ENCODE measurements at regions not wholly inside any gene's neighbourhood (a gene's known extent, or its start where the extent isn't known, plus 50 kb on each side); places are given as distances from the start of the nearest gene placed in this dataset.

DNA sequence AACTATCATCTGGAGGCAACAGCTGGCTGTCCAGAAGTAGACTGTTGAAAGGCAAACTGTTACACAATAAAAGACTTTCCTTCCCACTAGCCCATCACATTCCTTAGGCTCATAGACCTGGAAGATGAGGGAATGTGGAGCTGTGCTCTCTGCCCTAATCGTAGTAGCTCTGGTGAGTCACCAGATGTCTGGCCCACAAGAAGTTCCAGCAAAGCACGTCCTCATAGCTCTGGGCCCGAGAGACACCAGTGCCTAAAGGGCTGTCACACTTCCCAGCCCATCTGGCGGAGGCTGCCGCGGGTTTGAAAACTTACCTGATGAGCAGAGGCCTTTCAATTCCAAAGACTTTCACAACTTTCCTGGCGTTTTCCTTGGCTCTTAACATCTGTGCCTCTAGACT lies 81.7 kb upstream of the STOX2 start:
- TF ChIP-seq, protein P1, sequence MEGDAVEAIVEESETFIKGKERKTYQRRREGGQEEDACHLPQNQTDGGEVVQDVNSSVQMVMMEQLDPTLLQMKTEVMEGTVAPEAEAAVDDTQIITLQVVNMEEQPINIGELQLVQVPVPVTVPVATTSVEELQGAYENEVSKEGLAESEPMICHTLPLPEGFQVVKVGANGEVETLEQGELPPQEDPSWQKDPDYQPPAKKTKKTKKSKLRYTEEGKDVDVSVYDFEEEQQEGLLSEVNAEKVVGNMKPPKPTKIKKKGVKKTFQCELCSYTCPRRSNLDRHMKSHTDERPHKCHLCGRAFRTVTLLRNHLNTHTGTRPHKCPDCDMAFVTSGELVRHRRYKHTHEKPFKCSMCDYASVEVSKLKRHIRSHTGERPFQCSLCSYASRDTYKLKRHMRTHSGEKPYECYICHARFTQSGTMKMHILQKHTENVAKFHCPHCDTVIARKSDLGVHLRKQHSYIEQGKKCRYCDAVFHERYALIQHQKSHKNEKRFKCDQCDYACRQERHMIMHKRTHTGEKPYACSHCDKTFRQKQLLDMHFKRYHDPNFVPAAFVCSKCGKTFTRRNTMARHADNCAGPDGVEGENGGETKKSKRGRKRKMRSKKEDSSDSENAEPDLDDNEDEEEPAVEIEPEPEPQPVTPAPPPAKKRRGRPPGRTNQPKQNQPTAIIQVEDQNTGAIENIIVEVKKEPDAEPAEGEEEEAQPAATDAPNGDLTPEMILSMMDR (IDR thresholded peaks at IDR 0.05; ENCODE audit: extremely low read depth in 1 of 2, insufficient read depth in 1 of 2, low read depth in 1 of 2, low read length in 2 of 2), result no peak
- TF ChIP-seq POLR2AphosphoS5 (IDR thresholded peaks at IDR 0.05; ENCODE audit: insufficient read depth, low read depth, low read length) (no peak), POLR2A (IDR thresholded peaks at IDR 0.05; ENCODE audit: low read depth, low read length) (no peak)
